GM12878 (cell line): ENCODE measurements at regions not wholly inside any gene's neighbourhood (a gene's known extent, or its start where the extent isn't known, plus 50 kb on each side); places are given as distances from the start of the nearest gene placed in this dataset.

Source experiments
- CBX3 ChIP-seq: fragments of 200-600 bp; sonication (generic); IDR thresholded peaks from 2 replicates; pipeline ENCODE4 v1.6.1; 2016; ENCODE audit warnings: low read depth, borderline replicate concordance
- CREM ChIP-seq: IDR thresholded peaks from 2 replicates; pipeline ENCODE4 v1.6.1; 2014; ENCODE audit warnings: antibody characterized with exemption, low read depth
- CTCF ChIP-seq, 3 experiments: IDR thresholded peaks in 2 of 3; conservative IDR thresholded peaks in 1 of 3; 2 replicates each; pipeline ENCODE4 v1.5.1; 2011; ENCODE audit warnings: low read depth in 3 of 3, low read length in 3 of 3, mild to moderate bottlenecking in 3 of 3, control low read depth in 2 of 3, moderate library complexity in 2 of 3, inconsistent platforms in 1 of 3, mixed read lengths in 1 of 3; ENCODE audit not compliant: control insufficient read depth in 2 of 3, insufficient read depth in 1 of 3; ENCODE audit errors: extremely low read depth in 1 of 3
- E2F4 ChIP-seq: IDR thresholded peaks from 2 replicates; pipeline ENCODE4 v1.6.1; 2012; ENCODE audit warnings: low read depth, low read length, improper control_type of control experiment
- EP300 ChIP-seq, 2 experiments: fragments of 150-350 bp in 1 of 2; IDR thresholded peaks; 2 replicates each; pipeline ENCODE4 v1.6.1; 2011 to 2012; ENCODE audit warnings: low read depth in 2 of 2, low read length in 2 of 2, borderline replicate concordance in 1 of 2, improper control_type of control experiment in 1 of 2, inconsistent platforms in 1 of 2; ENCODE audit not compliant: control insufficient read depth in 1 of 2
- HCFC1 ChIP-seq: fragments of 150-350 bp; IDR thresholded peaks from 2 replicates; pipeline ENCODE4 v1.6.1; 2014; ENCODE audit warnings: low read length
- JUNB ChIP-seq: IDR thresholded peaks from 2 replicates; pipeline ENCODE4 v1.6.1; 2016; ENCODE audit warnings: antibody characterized with exemption, mild to moderate bottlenecking
- NRF1 ChIP-seq: conservative IDR thresholded peaks from 2 replicates; pipeline ENCODE4 v1.6.1; 2011; ENCODE audit warnings: mild to moderate bottlenecking, low read depth, low read length, improper control_type of control experiment
- POLR2A ChIP-seq: IDR thresholded peaks from 2 replicates; pipeline ENCODE4 v1.6.1; 2011; ENCODE audit warnings: low read depth, mild to moderate bottlenecking, low read length
- TAF1 ChIP-seq: IDR thresholded peaks from 2 replicates; pipeline ENCODE4 v1.6.1; 2011; ENCODE audit warnings: mild to moderate bottlenecking, low read depth, low read length, borderline replicate concordance
- TF ChIP-seq, protein P1 (sequence below): fragments of 450-650 bp; formaldehyde crosslinking; IDR thresholded peaks from 2 replicates; pipeline ENCODE4 v1.4.0; 2020; ENCODE audit warnings: mild to moderate bottlenecking, moderate library complexity
- TF ChIP-seq, protein P2 (sequence below): IDR thresholded peaks from 2 replicates; pipeline ENCODE4 v1.6.1; 2012; ENCODE audit warnings: mild to moderate bottlenecking, low read depth, low read length
- TF ChIP-seq, protein P3 (sequence below): IDR thresholded peaks from 2 replicates; pipeline ENCODE4 v1.6.1; 2012; ENCODE audit warnings: low read depth, low read length, improper control_type of control experiment

- TF ChIP-seq POLR2A (no peak), HCFC1 (no peak), JUNB (no peak), CTCF (IDR thresholded peaks at IDR 0.05 in 2 of 3, conservative IDR thresholded peaks at IDR 0.05 in 1 of 3; ENCODE audit: control insufficient read depth in 2 of 3, extremely low read depth in 1 of 3, insufficient read depth in 1 of 3, low read depth in 3 of 3, low read length in 3 of 3) (no peak), TAF1 (no peak), NRF1 (no peak), CREM (no peak), CBX3 (no peak), EP300 (IDR thresholded peaks at IDR 0.05; ENCODE audit: borderline replicate concordance in 1 of 2, control insufficient read depth in 1 of 2, low read depth in 2 of 2, low read length in 2 of 2) (no peak), E2F4 (no peak)
- TF ChIP-seq, protein P1, sequence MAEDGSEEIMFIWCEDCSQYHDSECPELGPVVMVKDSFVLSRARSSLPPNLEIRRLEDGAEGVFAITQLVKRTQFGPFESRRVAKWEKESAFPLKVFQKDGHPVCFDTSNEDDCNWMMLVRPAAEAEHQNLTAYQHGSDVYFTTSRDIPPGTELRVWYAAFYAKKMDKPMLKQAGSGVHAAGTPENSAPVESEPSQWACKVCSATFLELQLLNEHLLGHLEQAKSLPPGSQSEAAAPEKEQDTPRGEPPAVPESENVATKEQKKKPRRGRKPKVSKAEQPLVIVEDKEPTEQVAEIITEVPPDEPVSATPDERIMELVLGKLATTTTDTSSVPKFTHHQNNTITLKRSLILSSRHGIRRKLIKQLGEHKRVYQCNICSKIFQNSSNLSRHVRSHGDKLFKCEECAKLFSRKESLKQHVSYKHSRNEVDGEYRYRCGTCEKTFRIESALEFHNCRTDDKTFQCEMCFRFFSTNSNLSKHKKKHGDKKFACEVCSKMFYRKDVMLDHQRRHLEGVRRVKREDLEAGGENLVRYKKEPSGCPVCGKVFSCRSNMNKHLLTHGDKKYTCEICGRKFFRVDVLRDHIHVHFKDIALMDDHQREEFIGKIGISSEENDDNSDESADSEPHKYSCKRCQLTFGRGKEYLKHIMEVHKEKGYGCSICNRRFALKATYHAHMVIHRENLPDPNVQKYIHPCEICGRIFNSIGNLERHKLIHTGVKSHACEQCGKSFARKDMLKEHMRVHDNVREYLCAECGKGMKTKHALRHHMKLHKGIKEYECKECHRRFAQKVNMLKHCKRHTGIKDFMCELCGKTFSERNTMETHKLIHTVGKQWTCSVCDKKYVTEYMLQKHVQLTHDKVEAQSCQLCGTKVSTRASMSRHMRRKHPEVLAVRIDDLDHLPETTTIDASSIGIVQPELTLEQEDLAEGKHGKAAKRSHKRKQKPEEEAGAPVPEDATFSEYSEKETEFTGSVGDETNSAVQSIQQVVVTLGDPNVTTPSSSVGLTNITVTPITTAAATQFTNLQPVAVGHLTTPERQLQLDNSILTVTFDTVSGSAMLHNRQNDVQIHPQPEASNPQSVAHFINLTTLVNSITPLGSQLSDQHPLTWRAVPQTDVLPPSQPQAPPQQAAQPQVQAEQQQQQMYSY = no peak
- TF ChIP-seq, protein P2, sequence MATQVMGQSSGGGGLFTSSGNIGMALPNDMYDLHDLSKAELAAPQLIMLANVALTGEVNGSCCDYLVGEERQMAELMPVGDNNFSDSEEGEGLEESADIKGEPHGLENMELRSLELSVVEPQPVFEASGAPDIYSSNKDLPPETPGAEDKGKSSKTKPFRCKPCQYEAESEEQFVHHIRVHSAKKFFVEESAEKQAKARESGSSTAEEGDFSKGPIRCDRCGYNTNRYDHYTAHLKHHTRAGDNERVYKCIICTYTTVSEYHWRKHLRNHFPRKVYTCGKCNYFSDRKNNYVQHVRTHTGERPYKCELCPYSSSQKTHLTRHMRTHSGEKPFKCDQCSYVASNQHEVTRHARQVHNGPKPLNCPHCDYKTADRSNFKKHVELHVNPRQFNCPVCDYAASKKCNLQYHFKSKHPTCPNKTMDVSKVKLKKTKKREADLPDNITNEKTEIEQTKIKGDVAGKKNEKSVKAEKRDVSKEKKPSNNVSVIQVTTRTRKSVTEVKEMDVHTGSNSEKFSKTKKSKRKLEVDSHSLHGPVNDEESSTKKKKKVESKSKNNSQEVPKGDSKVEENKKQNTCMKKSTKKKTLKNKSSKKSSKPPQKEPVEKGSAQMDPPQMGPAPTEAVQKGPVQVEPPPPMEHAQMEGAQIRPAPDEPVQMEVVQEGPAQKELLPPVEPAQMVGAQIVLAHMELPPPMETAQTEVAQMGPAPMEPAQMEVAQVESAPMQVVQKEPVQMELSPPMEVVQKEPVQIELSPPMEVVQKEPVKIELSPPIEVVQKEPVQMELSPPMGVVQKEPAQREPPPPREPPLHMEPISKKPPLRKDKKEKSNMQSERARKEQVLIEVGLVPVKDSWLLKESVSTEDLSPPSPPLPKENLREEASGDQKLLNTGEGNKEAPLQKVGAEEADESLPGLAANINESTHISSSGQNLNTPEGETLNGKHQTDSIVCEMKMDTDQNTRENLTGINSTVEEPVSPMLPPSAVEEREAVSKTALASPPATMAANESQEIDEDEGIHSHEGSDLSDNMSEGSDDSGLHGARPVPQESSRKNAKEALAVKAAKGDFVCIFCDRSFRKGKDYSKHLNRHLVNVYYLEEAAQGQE = no peak
- TF ChIP-seq, protein P3, sequence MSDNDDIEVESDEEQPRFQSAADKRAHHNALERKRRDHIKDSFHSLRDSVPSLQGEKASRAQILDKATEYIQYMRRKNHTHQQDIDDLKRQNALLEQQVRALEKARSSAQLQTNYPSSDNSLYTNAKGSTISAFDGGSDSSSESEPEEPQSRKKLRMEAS = no peak
Measured at GRCh38 chr10:128326851-128327250, 200.6 kb upstream of the MKI67 start.
